Uterus (tissue), 2 donors: ENCODE measurements at regions not wholly inside any gene's neighbourhood (a gene's known extent, or its start where the extent isn't known, plus 50 kb on each side); places are given as distances from the start of the nearest gene placed in this dataset.

Experiments used
- CTCF ChIP-seq, 4 experiments: fragments of 200-600 bp in 2 of 4; fragments of 450-650 bp in 2 of 4; sonication (generic) in 2 of 4; IDR thresholded peaks; one replicate each; pipeline ENCODE4 v1.5.1; 2016 to 2019; ENCODE audit warnings: antibody characterized with exemption in 4 of 4, mild to moderate bottlenecking in 2 of 4, moderate library complexity in 1 of 4
- POLR2A ChIP-seq, 2 donors: fragments of 450-650 bp; IDR thresholded peaks; one replicate each; pipeline ENCODE4 v1.6.1; 2016; ENCODE audit warnings: antibody characterized with exemption in 2 of 2, mild to moderate bottlenecking in 1 of 2, moderate library complexity in 1 of 2

GRCh38 chr5:135097390-135097789, 63.4 kb upstream of the PITX1 start:
- TF ChIP-seq POLR2A (IDR thresholded peaks at IDR 0.05) (no peak), CTCF (IDR thresholded peaks at IDR 0.05) (no peak)
